Heart left ventricle (tissue), 13 donors: ENCODE measurements at regions not wholly inside any gene's neighbourhood (a gene's known extent, or its start where the extent isn't known, plus 50 kb on each side); places are given as distances from the start of the nearest gene placed in this dataset.

Experiments
- POLR2A ChIP-seq, 2 donors: fragments of 450-650 bp; IDR thresholded peaks; one replicate each; pipeline ENCODE4 v1.6.1; 2017; ENCODE audit warnings: antibody characterized with exemption in 2 of 2, mild to moderate bottlenecking in 2 of 2, moderate library complexity in 2 of 2
- TF ChIP-seq, protein P1 (sequence below), 12 donors: fragments of 200-600 bp; sonication (generic) in 4 of 12; IDR thresholded peaks; one replicate each; pipeline versions ENCODE4 v1.5.0 to v1.8.0; 2018 to 2022; ENCODE audit warnings: antibody characterized with exemption in 12 of 12, mild to moderate bottlenecking in 5 of 12
- donor health status: ischemic (EF 13 %, LVEDD 7.1; RV severe dilation, severe dysfunction).
- donor health status: DM: no; HTN: yes; CAD: no.
- donor health status: DM: no; HTN: no; CAD: no.
- donor health status: ischemic (EF 25% LVEDD 6.9; RV normal size, moderate dysfunction).
- donor health status: ischemic (EF 25% LVEDD 5.7; RV mildly dilated, moderate dysfunction).
- donor health status: ischemic (EF 35%, LVEDD 5.7; RV mildly dilated, moderate dysfunction).
- donor health status: nonischemic (EF 11% LVEDD 7.7; RV severe dilation, severe dysfunction).
- donor health status: DM: yes; HTN: yes; CAD: no.
- donor health status: PGD.
- donor health status: ischemic (EF 29% LVEDD 5.4; RV normal size, mild dysfunction).
- donor health status: nonischemic (EF 23%, LVEDD 6.1; RV moderate dilation, normal function).

DNA sequence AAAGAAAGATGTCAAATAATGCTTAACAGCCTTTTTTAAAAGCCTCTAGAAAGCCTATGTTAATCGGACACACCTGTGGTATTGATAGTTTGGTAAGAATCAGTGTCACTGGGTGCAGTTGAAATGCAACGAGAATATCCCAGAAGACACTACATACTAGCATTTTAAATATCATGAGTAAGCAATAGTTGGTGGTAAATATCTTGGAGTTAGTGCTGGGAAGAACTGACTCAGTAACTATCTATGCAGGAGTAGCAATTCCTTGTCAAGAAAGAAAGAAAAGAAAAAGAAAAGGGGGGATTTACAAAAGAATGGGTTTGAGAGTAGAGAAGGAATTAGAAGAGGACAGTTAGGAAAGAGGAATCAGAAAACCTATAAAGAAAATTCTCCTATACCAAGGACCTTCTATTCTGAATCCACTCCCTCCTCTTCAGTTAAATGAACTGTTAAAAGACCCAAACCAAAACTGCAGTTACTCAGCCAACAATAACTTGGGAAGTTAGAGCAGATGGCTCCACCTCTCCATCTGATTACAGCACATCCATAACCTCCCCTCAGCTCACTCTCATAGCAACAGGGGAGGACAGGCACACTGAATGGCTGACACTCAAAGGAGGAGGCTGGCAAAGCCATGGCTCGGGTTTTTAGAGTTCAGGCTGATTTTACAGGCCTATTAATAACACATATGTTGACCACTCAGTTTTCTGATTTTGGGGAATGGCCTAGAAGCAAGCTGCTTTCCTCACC, 207.6 kb upstream of the MDFIC2 start:
- TF ChIP-seq, protein P1, sequence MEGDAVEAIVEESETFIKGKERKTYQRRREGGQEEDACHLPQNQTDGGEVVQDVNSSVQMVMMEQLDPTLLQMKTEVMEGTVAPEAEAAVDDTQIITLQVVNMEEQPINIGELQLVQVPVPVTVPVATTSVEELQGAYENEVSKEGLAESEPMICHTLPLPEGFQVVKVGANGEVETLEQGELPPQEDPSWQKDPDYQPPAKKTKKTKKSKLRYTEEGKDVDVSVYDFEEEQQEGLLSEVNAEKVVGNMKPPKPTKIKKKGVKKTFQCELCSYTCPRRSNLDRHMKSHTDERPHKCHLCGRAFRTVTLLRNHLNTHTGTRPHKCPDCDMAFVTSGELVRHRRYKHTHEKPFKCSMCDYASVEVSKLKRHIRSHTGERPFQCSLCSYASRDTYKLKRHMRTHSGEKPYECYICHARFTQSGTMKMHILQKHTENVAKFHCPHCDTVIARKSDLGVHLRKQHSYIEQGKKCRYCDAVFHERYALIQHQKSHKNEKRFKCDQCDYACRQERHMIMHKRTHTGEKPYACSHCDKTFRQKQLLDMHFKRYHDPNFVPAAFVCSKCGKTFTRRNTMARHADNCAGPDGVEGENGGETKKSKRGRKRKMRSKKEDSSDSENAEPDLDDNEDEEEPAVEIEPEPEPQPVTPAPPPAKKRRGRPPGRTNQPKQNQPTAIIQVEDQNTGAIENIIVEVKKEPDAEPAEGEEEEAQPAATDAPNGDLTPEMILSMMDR (IDR thresholded peaks at IDR 0.05), result no peak
- TF ChIP-seq POLR2A (IDR thresholded peaks at IDR 0.05), result no peak
